Left renal cortex interstitium (tissue), 4 donors: ENCODE measurements at regions not wholly inside any gene's neighbourhood (a gene's known extent, or its start where the extent isn't known, plus 50 kb on each side); places are given as distances from the start of the nearest gene placed in this dataset.
"Not testable (repeated sequence)": the region's sequence is repeated elsewhere in the genome, so short reads cannot be mapped to it uniquely, and the experiment has no call there.

Experiments used
- DNase-seq, 4 donors: peaks; one replicate each; pipeline ENCODE4 v3.0.0-alpha.2; 2013; ENCODE audit warnings: low read depth in 4 of 4, low spot score in 2 of 4, missing footprints in 1 of 4

- no peak for DNase-seq
Observed at GRCh38 chr3:64438812-64439211, 213.5 kb upstream of the PRICKLE2 start.

DNA sequence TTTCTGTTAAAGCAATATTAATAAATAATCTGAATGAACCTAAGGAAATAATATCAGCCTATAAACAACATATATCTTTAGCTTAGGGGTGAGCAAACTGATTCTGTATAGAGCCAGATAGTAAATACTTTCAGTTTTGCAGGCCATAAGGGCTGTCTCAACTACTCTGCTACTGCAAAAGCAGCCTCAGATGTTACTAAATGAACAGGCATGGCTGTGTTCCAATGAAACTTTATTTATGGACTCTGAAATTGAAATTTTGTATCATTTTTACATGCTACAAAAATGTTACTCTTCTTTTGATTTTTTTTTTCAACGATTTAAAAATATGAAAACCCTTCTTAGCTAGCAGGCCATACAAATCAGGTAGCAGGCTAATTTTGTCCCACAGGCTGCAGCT is 212.8 kb upstream of the PRICKLE2 start:
- DNase-seq: no peak

DNA sequence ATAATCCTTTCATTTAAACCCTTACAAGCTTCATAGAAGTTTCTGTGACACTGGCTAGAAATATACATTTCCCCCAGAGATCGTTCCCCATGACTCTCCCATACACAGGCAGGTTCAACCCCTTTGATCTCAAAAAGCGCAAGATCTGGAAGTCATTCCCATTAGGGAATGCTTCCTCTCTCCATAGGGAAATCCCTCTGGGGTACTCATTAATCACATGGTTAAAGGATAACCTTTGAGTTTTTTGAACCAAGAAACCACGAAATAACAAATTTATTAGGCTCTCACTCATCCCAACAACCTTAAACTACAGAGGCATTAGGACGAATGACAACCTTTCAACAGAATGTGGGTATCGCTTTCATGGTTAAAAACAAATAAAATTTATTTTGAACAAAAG is 211.9 kb upstream of the PRICKLE2 start:
- no peak for DNase-seq

GRCh38 chr3:64435023-64435422 is 209.8 kb upstream of the PRICKLE2 start:
- DNase-seq: not testable (repeated sequence)

- no peak for DNase-seq
Observed at GRCh38 chr3:64432870-64433269, 207.6 kb upstream of the PRICKLE2 start.

- DNase-seq: no peak
Observed at GRCh38 chr3:64431526-64432091, 206.3 kb upstream of the PRICKLE2 start.

- no peak for DNase-seq
Observed at GRCh38 chr3:64427671-64428070, 202.4 kb upstream of the PRICKLE2 start.

- no peak for DNase-seq
Observed at GRCh38 chr3:64426551-64426950, 201.3 kb upstream of the PRICKLE2 start.

- no peak for DNase-seq
Observed at GRCh38 chr3:64422932-64423331, 197.7 kb upstream of the PRICKLE2 start.

DNA sequence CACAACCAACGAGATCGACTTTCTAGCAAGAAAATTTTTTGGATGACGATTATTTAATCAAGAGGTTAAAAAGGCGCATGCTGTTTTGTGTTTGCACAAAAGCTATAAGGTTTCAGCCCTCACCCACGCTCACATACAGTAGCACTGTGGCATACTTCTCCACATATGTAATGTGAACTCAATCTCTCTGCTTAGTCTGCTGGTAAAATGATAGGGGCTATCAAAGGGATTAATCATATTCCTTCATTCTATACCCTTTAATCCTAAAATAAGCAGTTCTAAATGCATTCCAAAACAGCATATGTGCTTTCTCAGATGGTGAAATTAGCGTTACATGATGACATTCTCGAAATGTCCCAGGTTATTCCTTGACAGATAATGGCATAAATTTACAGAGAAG is 196.9 kb upstream of the PRICKLE2 start:
- no peak for DNase-seq

DNA sequence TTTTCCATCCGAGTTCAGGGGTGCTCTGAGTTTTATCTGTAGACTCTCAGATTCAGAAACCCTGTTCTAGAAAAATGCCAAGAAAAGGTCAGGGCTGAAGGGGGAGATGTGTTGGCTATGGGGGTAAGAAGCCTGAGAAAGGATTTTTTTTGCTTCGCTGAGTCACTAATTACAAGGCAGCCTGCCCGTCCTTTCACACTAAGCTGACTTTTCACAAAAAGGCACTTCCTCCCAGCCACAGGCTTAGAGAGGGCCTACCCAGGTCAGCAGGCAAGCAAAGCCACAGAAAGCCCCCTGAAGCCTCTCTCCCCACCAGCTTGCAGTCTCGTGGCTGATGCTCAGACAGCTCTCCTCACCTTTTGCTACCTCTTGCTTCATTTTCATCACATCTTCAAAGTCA is 192.6 kb upstream of the PRICKLE2 start:
- no peak for DNase-seq

DNA sequence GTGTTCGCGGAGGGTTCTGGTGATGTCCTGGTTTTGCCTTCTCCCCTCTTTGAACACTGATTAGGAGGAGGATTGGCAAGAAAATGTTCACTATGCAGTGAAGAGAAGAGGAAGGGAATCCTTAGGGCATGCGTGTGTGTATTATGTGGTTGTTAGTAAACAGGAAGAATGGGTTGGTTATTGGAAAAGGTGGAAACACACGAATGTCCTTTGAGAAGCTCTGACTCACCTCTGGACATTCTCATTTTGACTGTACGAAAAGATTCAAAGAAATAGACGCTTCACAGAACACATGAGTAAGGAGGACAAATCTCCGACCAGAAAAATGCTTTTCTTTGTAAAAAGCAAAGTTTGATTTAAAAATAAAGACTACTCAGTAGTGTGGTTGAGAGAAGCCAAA is 188.8 kb upstream of the PRICKLE2 start:
- DNase-seq: no peak

DNA sequence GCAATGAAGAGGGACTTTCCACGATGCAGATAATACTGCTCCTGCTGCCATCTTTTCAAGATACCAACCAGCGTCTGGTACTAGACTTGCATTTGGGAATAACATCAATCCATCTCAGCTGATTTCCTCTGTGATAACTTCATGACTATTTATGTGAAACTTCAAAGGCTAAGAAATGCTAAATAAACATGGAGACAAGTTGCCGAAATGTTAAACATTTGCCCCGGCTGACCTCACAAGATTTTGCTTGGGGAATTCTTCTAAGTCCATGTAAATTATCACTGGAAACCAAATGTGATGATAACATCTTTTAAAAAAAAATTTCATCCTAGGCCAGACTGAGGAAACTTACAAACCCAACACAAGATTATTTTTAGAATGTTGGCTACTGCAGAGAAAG is 185.8 kb upstream of the PRICKLE2 start:
- DNase-seq: no peak

GRCh38 chr3:64410226-64410625 is 185.0 kb upstream of the PRICKLE2 start:
- DNase-seq: no peak

DNA sequence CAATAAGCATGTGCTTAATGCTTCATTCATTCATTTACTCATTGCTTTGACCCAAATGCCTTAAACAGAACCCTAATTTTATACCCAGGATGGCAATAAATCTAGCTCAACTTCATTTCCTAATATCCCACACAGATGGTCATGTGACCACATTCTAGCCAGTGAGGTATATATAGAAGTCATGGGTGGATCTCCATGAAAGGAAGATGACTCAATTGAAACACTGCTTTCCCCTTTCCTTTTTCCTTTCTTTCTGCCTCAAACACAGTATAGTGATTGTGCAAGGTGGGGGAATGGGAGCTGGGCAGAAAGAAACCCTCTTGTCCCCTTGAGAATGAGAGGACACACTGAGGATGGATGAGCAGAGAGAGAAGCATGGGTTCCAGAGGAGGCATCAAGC is 183.5 kb upstream of the PRICKLE2 start:
- no peak for DNase-seq

DNA sequence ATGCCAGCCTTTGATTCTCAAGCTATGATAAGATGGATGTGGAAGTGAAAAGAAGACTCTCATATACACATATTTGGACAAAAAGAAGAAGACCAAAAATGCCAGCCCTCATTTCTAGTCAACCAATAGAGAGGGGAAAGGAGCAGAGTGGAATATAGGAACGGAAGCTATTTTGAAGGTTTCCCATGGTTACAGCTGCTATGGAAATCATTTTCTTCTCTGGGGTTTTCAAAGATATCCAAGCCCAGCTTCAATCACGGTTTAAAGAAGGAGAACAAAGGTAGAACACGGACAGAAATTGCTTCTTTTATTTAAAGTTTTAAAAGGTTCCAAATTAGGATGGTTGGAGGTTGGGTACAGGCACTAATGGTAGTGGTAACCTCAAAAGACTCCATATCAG is 181.0 kb upstream of the PRICKLE2 start:
- DNase-seq: no peak

GRCh38 chr3:64405211-64405835 is 180.1 kb upstream of the PRICKLE2 start:
- no peak for DNase-seq

DNA sequence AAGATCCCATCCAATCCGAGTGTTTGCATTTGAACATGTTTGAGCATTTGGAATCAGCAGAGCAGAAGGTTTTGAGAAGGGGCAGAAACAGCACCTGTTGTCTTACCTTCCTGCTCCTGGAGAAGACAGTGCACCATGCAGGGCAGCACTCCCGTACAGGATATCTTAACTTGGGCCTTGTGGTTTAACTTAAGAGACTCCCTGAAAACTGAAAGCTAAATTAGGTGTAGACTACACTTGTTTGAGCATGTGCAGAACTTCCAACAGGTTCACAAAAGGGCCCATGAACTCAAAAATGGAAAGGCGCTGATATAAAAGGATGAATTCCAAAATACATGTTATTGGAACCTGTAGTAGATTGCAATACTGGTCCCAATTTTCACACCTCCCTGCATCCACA is 175.4 kb upstream of the PRICKLE2 start:
- DNase-seq: no peak

- DNase-seq: peak in 2 of 4 donors; percentile 50 to 73
Observed at GRCh38 chr3:64399205-64399800, 174.0 kb upstream of the PRICKLE2 start.

DNA sequence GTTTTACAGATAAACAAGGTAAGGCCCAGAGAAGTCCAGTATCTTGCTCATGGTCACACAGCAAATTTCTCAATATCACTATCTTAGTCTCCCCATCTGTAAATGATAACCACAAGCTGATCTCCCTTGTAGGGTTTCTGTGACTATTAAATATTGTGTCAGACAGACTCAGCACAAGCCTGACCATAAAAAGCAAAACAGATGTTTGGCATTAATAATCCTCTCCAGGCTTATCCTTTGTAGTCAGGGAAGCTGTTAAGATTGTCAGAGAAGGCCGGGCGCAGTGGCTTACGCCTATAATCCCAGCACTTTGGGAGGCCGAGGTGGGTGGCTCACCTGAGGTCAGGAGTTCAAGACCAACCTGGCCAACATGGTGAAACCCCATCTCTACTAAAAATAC is 173.2 kb upstream of the PRICKLE2 start:
- DNase-seq: no peak

- no peak for DNase-seq
Observed at GRCh38 chr3:64398006-64398405, 172.7 kb upstream of the PRICKLE2 start.

DNA sequence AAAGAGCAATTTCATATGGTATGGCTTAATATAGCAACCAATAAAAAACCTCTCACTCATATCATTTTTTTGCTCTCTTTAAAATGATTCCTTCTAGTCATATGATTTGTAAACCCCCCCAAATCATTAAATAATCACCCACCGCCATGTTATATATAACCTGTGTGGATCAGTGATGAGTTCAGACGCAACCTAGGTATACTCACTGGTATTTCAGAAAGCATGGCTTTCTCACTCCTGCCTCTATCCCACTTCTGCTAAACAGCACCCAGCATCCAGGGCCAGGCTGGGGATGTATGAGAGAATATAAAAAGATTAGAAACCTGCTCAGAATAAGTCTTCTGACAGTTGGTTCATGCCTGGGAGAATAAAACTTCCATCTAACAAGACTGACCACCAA is 172.3 kb upstream of the PRICKLE2 start:
- no peak for DNase-seq

- no peak for DNase-seq
Observed at GRCh38 chr3:64395490-64395889, 170.2 kb upstream of the PRICKLE2 start.
